Erythroblast (primary cell): ENCODE measurements at regions not wholly inside any gene's neighbourhood (a gene's known extent, or its start where the extent isn't known, plus 50 kb on each side); places are given as distances from the start of the nearest gene placed in this dataset.

ENCODE experiments used
- GATA1 ChIP-seq: IDR thresholded peaks from 2 replicates; pipeline ENCODE4 v1.6.1; 2011; ENCODE audit warnings: low read depth, mild to moderate bottlenecking, control low read depth, low read length, moderate library complexity
- POLR2A ChIP-seq: IDR thresholded peaks from 2 replicates; pipeline ENCODE4 v1.6.1; 2011; ENCODE audit warnings: mild to moderate bottlenecking, low read length

GRCh38 chr11:91912322-91912721, 312.3 kb upstream of the FAT3 start:
- TF ChIP-seq POLR2A (no peak), GATA1 (no peak)
